GM19468 (cell line): ENCODE measurements at regions not wholly inside any gene's neighbourhood (a gene's known extent, or its start where the extent isn't known, plus 50 kb on each side); places are given as distances from the start of the nearest gene placed in this dataset.
"Not testable (repeated sequence)": the region's sequence is repeated elsewhere in the genome, so short reads cannot be mapped to it uniquely, and the experiment has no call there.

Experiments used
- ATAC-seq: cut with Tn5 transposase; IDR thresholded peaks from one replicate; pipeline ENCODE4 v1.9.1; 2021; ENCODE audit warnings: mild to moderate bottlenecking, moderate library complexity, moderate number of reproducible peaks; ENCODE audit not compliant: unreplicated experiment; ENCODE audit errors: extremely low read depth

GRCh38 chr15:58352026-58352929 is 79.5 kb upstream of the LIPC start:
- no peak for ATAC-seq

- no peak for ATAC-seq
These were observed 76.3 kb upstream of the LIPC start for GRCh38 chr15:58355382-58355971.

GRCh38 chr15:58355973-58356372 is 75.8 kb upstream of the LIPC start:
- ATAC-seq, result no peak

- ATAC-seq, result no peak
These were observed 74.0 kb upstream of the LIPC start for GRCh38 chr15:58357529-58358476.

GRCh38 chr15:58360421-58361090 is 71.2 kb upstream of the LIPC start:
- ATAC-seq, result no peak

- no peak for ATAC-seq
These were observed 70.5 kb upstream of the LIPC start for GRCh38 chr15:58361273-58361759.

- ATAC-seq, result no peak
These were observed 69.4 kb upstream of the LIPC start for GRCh38 chr15:58362262-58362922.

- not testable (repeated sequence) for ATAC-seq
These were observed 68.7 kb upstream of the LIPC start for GRCh38 chr15:58363118-58363517.

- not testable (repeated sequence) for ATAC-seq
These were observed 68.1 kb upstream of the LIPC start for GRCh38 chr15:58363673-58364072.

- ATAC-seq, result not testable (repeated sequence)
These were observed 66.7 kb upstream of the LIPC start for GRCh38 chr15:58365098-58365497.

GRCh38 chr15:58369261-58369701 is 62.5 kb upstream of the LIPC start:
- ATAC-seq, result no peak

GRCh38 chr15:58369956-58370355 is 61.8 kb upstream of the LIPC start:
- no peak for ATAC-seq

GRCh38 chr15:58374147-58374546 is 57.6 kb upstream of the LIPC start:
- no peak for ATAC-seq

- ATAC-seq, result no peak
These were observed 54.6 kb upstream of the LIPC start for GRCh38 chr15:58377193-58377592.

GRCh38 chr15:58378241-58379085 is 53.3 kb upstream of the LIPC start:
- ATAC-seq, result no peak

GRCh38 chr15:58379454-58379853 is 52.3 kb upstream of the LIPC start:
- ATAC-seq, result not testable (repeated sequence)

GRCh38 chr15:58380280-58380945 is 51.4 kb upstream of the LIPC start:
- no peak for ATAC-seq

GRCh38 chr15:58381697-58382096 is 50.1 kb upstream of the LIPC start:
- ATAC-seq, result no peak
